ENCODE measurements at regions not wholly inside any gene's neighbourhood (a gene's known extent, or its start where the extent isn't known, plus 50 kb on each side); places are given as distances from the start of the nearest gene placed in this dataset.

- TF ChIP-seq, protein P1, sequence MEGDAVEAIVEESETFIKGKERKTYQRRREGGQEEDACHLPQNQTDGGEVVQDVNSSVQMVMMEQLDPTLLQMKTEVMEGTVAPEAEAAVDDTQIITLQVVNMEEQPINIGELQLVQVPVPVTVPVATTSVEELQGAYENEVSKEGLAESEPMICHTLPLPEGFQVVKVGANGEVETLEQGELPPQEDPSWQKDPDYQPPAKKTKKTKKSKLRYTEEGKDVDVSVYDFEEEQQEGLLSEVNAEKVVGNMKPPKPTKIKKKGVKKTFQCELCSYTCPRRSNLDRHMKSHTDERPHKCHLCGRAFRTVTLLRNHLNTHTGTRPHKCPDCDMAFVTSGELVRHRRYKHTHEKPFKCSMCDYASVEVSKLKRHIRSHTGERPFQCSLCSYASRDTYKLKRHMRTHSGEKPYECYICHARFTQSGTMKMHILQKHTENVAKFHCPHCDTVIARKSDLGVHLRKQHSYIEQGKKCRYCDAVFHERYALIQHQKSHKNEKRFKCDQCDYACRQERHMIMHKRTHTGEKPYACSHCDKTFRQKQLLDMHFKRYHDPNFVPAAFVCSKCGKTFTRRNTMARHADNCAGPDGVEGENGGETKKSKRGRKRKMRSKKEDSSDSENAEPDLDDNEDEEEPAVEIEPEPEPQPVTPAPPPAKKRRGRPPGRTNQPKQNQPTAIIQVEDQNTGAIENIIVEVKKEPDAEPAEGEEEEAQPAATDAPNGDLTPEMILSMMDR (conservative IDR thresholded peaks at IDR 0.05; ENCODE audit: low read length): no peak
- no peak for TF ChIP-seq EZH2phosphoT487 (IDR thresholded peaks at IDR 0.05; ENCODE audit: borderline replicate concordance)
Observed at GRCh38 chr21:34022627-34023335, 50.6 kb upstream of the MRPS6 start.

Data from Loucy (cell line).